ENCODE measurements at regions not wholly inside any gene's neighbourhood (a gene's known extent, or its start where the extent isn't known, plus 50 kb on each side); places are given as distances from the start of the nearest gene placed in this dataset.

DNA sequence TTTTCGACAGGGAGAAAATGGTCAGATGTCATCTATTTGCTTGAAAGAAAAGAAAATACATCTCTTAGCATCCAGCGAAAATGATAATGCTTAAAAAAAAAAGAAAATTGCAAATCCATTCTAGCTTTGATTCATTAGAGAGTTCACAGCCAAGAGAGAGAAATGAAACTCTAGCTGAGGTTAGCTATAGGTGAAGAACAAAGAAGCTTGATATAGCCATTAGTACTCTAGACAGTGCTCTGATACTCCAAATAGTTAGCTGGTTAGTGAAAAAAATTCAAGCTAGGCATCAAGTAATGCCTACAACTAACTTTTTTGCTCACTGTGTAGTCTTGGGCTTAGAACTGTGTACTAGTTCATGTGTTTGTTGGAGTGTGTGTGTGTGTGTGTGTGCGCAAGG lies 721.6 kb upstream of the SOX9 start:
- no peak for TF ChIP-seq ZFX (IDR thresholded peaks at IDR 0.05)
- no peak for TF ChIP-seq CTCF (conservative IDR thresholded peaks at IDR 0.05)
- no peak overlapping the region for H3K27ac ChIP-seq

DNA sequence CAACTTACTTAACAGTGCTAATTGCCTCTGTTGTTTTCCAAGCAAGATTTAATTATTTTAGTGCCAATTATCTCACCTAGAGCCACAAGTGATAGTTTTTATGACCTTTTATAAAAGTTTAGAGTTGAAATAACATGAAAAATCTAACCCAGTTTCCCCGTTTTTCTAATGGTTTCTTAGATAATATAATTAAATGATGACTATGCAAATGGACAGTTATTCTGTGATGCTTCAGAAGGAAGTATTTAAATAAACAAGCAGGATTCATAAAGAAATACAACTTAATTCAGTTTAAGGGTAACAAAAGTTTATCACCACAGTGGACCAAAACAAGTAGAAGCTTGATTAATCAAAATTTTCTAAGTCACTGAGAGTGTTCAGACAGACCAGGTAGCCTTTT lies 721.2 kb upstream of the SOX9 start:
- no peak overlapping the region for H3K27ac ChIP-seq
- TF ChIP-seq CTCF (conservative IDR thresholded peaks at IDR 0.05) = no peak
- TF ChIP-seq ZFX (IDR thresholded peaks at IDR 0.05) = no peak

DNA sequence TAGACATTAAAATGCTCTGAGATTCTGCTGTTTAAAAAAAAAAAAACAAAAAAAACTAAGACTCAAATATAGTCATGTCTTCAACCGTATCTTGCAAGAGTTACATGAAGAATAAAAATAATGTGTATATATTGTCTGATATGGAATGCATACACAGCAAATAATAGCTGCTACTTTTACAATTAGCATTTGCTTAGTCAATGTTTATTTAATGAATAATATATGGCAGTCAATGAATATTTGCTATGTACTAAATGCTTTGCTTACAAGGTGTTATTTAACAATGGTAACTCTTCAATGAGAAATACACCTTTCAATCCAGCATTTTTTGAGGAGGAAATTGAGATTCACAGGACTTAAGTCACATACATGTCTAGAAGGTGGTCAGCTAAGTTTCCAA lies 718.8 kb upstream of the SOX9 start:
- H3K27ac ChIP-seq = no peak overlapping the region
- TF ChIP-seq ZFX (IDR thresholded peaks at IDR 0.05) = no peak
- TF ChIP-seq CTCF (conservative IDR thresholded peaks at IDR 0.05) = no peak

DNA sequence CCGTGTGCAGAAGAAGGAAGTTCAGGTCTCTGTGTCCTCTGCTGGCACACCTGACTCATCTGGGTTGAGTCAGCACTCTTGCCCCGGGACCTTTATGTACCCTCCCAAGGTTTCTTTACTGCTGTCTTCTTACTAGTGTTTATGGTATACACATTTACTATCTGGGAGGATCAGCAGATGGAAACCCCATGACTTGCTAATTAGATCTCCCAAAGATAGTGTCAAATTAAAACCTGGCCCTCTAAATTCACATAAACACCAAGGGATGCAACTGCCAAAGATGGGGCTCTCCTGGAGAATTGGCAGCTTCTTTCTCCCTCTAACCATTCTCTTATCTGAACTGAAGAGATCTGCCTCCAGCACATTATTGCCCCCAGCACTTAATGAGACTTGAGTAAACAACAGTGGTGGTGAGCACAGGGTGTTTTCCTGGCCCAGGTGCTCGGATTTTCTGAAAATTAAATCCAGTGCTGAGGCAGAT lies 718.1 kb upstream of the SOX9 start:
- TF ChIP-seq CTCF (conservative IDR thresholded peaks at IDR 0.05) (no peak), ZFX (IDR thresholded peaks at IDR 0.05) (no peak)

GRCh38 chr17:71405101-71405500 lies 715.7 kb upstream of the SOX9 start:
- no peak overlapping the region for H3K27ac ChIP-seq
- TF ChIP-seq ZFX (IDR thresholded peaks at IDR 0.05) (no peak), CTCF (conservative IDR thresholded peaks at IDR 0.05) (no peak)

More for the DNA sequence above, 718.1 kb upstream of the SOX9 start:
- no peak overlapping the region for H3K27ac ChIP-seq

DNA sequence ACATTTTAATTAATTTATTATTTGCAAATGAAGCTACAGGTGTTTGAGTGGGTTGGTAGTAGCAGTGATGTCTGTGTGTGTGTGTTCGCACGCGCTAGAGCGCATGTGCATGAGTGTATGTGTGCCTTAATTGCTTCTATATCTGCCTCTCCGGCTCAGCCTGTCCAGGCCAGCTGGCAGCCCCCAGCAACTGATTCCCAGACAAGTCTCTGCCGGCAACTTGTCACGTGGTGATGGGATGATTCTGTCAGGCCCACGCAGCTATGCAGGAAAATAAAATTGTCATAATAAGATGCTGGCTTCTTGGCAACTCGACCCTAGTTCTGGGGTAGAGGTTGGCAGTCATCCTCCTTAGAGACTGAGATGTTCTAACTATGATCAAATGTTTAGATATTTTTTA lies 712.8 kb upstream of the SOX9 start:
- no peak overlapping the region for H3K27ac ChIP-seq
- TF ChIP-seq ZFX (IDR thresholded peaks at IDR 0.05) (no peak), CTCF (conservative IDR thresholded peaks at IDR 0.05) (no peak)

- H3K27ac ChIP-seq = no peak overlapping the region
- TF ChIP-seq CTCF (conservative IDR thresholded peaks at IDR 0.05) = no peak
- no peak for TF ChIP-seq ZFX (IDR thresholded peaks at IDR 0.05)
These were observed 711.7 kb upstream of the SOX9 start for GRCh38 chr17:71409137-71409536.
